B cell (primary cell): ENCODE measurements at regions not wholly inside any gene's neighbourhood (a gene's known extent, or its start where the extent isn't known, plus 50 kb on each side); places are given as distances from the start of the nearest gene placed in this dataset.

Source experiments
- ATAC-seq: fragments of 200-7000 bp; cut with Tn5 transposase; one replicate; pipeline ENCODE4 v1.10.0; 2021; ENCODE audit warnings: low read depth, mild to moderate bottlenecking, moderate number of reproducible peaks, moderate library complexity
- CTCF ChIA-PET: fragments of 350-600 bp; sonication (Branson Sonifier 250); formaldehyde crosslinking; loops from one replicate; lab custom pipeline; 2021; ENCODE audit warnings: antibody characterized with exemption, inconsistent platforms; lab: Charles Lee
- POLR2A ChIA-PET: fragments of 350-600 bp; sonication (Branson Sonifier 250); formaldehyde crosslinking; loops from one replicate; lab custom pipeline; 2021; ENCODE audit warnings: antibody characterized with exemption; lab: Charles Lee
- DNase-seq: peaks from one replicate; pipeline ENCODE4 v3.0.0; 2013
- H2AFZ ChIP-seq: 2 replicates; pipeline ENCODE4 v1.6.1; 2012; ENCODE audit warnings: mild to moderate bottlenecking, low read depth, low read length; ENCODE audit not compliant: insufficient read depth, poor library complexity, severe bottlenecking
- H3K27ac ChIP-seq, 2 donors: 1 replicate in 1 of 2; 2 replicates in 1 of 2; pipeline ENCODE4 v1.5.1; 2012 to 2013; ENCODE audit warnings: low read length in 2 of 2, mild to moderate bottlenecking in 2 of 2, moderate library complexity in 1 of 2
- H3K27me3 ChIP-seq, 4 experiments: fragments of 200-600 bp in 1 of 4; sonication (generic) in 1 of 4; replicated peaks in 1 of 4; 1 replicate in 2 of 4; 2 replicates in 2 of 4; pipeline versions ENCODE4 v1.6.1 to v1.7.0; 2013 to 2016; ENCODE audit warnings: low read length in 3 of 4, mild to moderate bottlenecking in 2 of 4, mixed read lengths in 1 of 4, moderate library complexity in 1 of 4; ENCODE audit not compliant: insufficient read depth in 4 of 4, control insufficient read depth in 3 of 4; ENCODE audit errors: control extremely low read depth in 1 of 4
- H3K36me3 ChIP-seq, 2 experiments: replicated peaks in 1 of 2; 1 replicate in 1 of 2; 2 replicates in 1 of 2; pipeline versions ENCODE4 v1.6.1 to v1.7.1; 2013; ENCODE audit warnings: low read length in 1 of 2; ENCODE audit not compliant: insufficient read depth in 2 of 2, control insufficient read depth in 1 of 2; ENCODE audit errors: control extremely low read depth in 1 of 2, extremely low read depth in 1 of 2
- H3K4me1 ChIP-seq, 2 donors: fragments of 200-600 bp in 1 of 2; sonication (generic) in 1 of 2; 1 replicate in 1 of 2; 2 replicates in 1 of 2; pipeline versions ENCODE4 v1.5.1 to v1.6.1; 2013 to 2017; ENCODE audit warnings: low read length in 2 of 2; ENCODE audit not compliant: control insufficient read depth in 2 of 2, insufficient read depth in 2 of 2
- H3K4me2 ChIP-seq: replicated peaks from 2 replicates; pipeline ENCODE3; 2012; ENCODE audit warnings: mild to moderate bottlenecking, low read depth, low read length; ENCODE audit not compliant: poor library complexity, severe bottlenecking
- H3K4me3 ChIP-seq, 5 experiments: fragments of 200-600 bp in 1 of 5; sonication (generic) in 1 of 5; 1 replicate in 3 of 5; 2 replicates in 2 of 5; pipeline versions ENCODE4 v1.5.1 to v1.7.0; 2011 to 2016; ENCODE audit warnings: low read length in 4 of 5, mild to moderate bottlenecking in 4 of 5, low read depth in 2 of 5, control low read depth in 1 of 5, moderate library complexity in 1 of 5; ENCODE audit not compliant: insufficient read depth in 1 of 5; ENCODE audit errors: control extremely low read depth in 1 of 5, extremely low read depth in 1 of 5
- H3K79me2 ChIP-seq: fragments of 200-600 bp; sonication (generic); one replicate; pipeline ENCODE4 v1.6.0; 2016; ENCODE audit warnings: low read length; ENCODE audit not compliant: control insufficient read depth, insufficient read depth
- H3K9ac ChIP-seq: fragments of 200-600 bp; sonication (generic); 2 replicates; pipeline ENCODE4 v1.6.1; 2017; ENCODE audit warnings: mild to moderate bottlenecking, low read length, moderate library complexity
- H3K9me3 ChIP-seq, 3 donors: one replicate each; pipeline versions ENCODE4 v1.6.1 to v1.7.1; 2013; ENCODE audit warnings: low read length in 2 of 3; ENCODE audit not compliant: control insufficient read depth in 2 of 3, insufficient read depth in 1 of 3; ENCODE audit errors: control extremely low read depth in 1 of 3
- H4K20me1 ChIP-seq: 2 replicates; pipeline ENCODE4 v1.6.0; 2012; ENCODE audit warnings: mild to moderate bottlenecking, low read length; ENCODE audit not compliant: insufficient read depth, control insufficient read depth, poor library complexity, severe bottlenecking
- H3K27ac Mint-ChIP-seq: one replicate; pipeline ENCODE4 v1.8.0; 2021; ENCODE audit warnings: mixed read lengths
- H3K27me3 Mint-ChIP-seq: one replicate; pipeline ENCODE4 v1.8.0; 2021; ENCODE audit warnings: mixed read lengths
- H3K4me1 Mint-ChIP-seq: one replicate; pipeline ENCODE4 v1.8.0; 2021; ENCODE audit warnings: mixed read lengths
- H3K4me3 Mint-ChIP-seq: one replicate; pipeline ENCODE4 v1.8.0; 2021; ENCODE audit warnings: mixed read lengths
- H3K9me3 Mint-ChIP-seq: one replicate; pipeline ENCODE4 v1.8.0; 2022; ENCODE audit warnings: mixed read lengths; ENCODE audit not compliant: insufficient read depth
- CTCF ChIP-seq: fragments of 200-600 bp; IDR thresholded peaks from one replicate; pipeline ENCODE4 v1.8.0; 2022; ENCODE audit warnings: antibody characterized with exemption, mild to moderate bottlenecking
- EZH2 ChIP-seq: IDR thresholded peaks from 2 replicates; pipeline ENCODE4 v1.6.1; 2012; ENCODE audit warnings: borderline replicate concordance, low read depth, mild to moderate bottlenecking, moderate library complexity, low read length; ENCODE audit not compliant: insufficient read depth, poor library complexity, severe bottlenecking
- WGBS: methylation state at CpG from one replicate; pipeline ENCODE4 v1.1.5; 2013; ENCODE audit warnings: missing lambda C conversion rate; ENCODE audit not compliant: insufficient coverage; 5-methylcytosine and 5-hydroxymethylcytosine counted together
- intact Hi-C: fragments of 100-400 bp; cut with micrococcal nuclease; formaldehyde crosslinking; loops from one replicate; pipeline ENCODE4 v1.10.0; 2022

- POLR2A ChIA-PET: no interaction called here
- no peak overlapping the region for H3K4me3 Mint-ChIP-seq
- Histone ChIP-seq H3K4me1 (no peaks in the 10 kb centered on the region), H2AFZ (peak overlapping the region; percentile 19), H3K4me2 (no peak overlapping the region), H4K20me1 (no peaks in the 10 kb centered on the region), H3K27ac (no peak overlapping the region), H3K4me3 (no peak overlapping the region), H3K79me2 (no peaks in the 10 kb centered on the region), H3K27me3 (no peaks in the 10 kb centered on the region), H3K36me3 (no peaks in the 10 kb centered on the region), H3K9ac (no peak overlapping the region), H3K9me3 (no peaks in the 10 kb centered on the region)
- no peak for TF ChIP-seq EZH2
- no peak for TF ChIP-seq CTCF
- ATAC-seq (no peak), DNase-seq (no peak)
- H3K9me3 Mint-ChIP-seq: no peaks in the 10 kb centered on the region
- no peaks in the 10 kb centered on the region for H3K4me1 Mint-ChIP-seq
- no peak overlapping the region for H3K27ac Mint-ChIP-seq
- WGBS: 18% methylated on average over 8 of the region's 10 CpGs
- peaks cover 11% of the 10 kb centered on the region for H3K27me3 Mint-ChIP-seq
- CTCF ChIA-PET: no interaction called here
- intact Hi-C loops: no loop called here
Measured at GRCh38 chr18:77676910-77677309, 427.3 kb downstream of the GALR1 start.

GRCh38 chr18:77677536-77677935, 427.9 kb downstream of the GALR1 start:
- no peaks in the 10 kb centered on the region for H3K27me3 ChIP-seq
- no peaks in the 10 kb centered on the region for H3K4me1 Mint-ChIP-seq
- CTCF ChIA-PET: no interaction called here
- H2AFZ ChIP-seq: no peak overlapping the region
- H4K20me1 ChIP-seq: no peaks in the 10 kb centered on the region
- no peak overlapping the region for H3K4me3 ChIP-seq
- 81% methylated on average over 5 of the region's 6 CpGs for WGBS
- no peaks in the 10 kb centered on the region for H3K9me3 ChIP-seq
- no peak overlapping the region for H3K27ac Mint-ChIP-seq
- intact Hi-C loops: no loop called here
- H3K27ac ChIP-seq: no peak overlapping the region
- peaks cover 10% of the 10 kb centered on the region for H3K27me3 Mint-ChIP-seq
- H3K4me2 ChIP-seq: no peak overlapping the region
- DNase-seq (no peak), ATAC-seq (no peak)
- H3K36me3 ChIP-seq: no peaks in the 10 kb centered on the region
- no peak for TF ChIP-seq CTCF
- no peak for TF ChIP-seq EZH2
- no peaks in the 10 kb centered on the region for H3K4me1 ChIP-seq
- H3K9me3 Mint-ChIP-seq: no peaks in the 10 kb centered on the region
- POLR2A ChIA-PET: no interaction called here
- H3K79me2 ChIP-seq: no peaks in the 10 kb centered on the region
- H3K4me3 Mint-ChIP-seq: no peak overlapping the region
- H3K9ac ChIP-seq: no peak overlapping the region
